ENCODE measurements at regions not wholly inside any gene's neighbourhood (a gene's known extent, or its start where the extent isn't known, plus 50 kb on each side); places are given as distances from the start of the nearest gene placed in this dataset.
A peak's percentile ranks its signal among the peaks of the same experiment; 100 is the strongest.

GRCh38 chr16:85316321-85316919 is 204.1 kb upstream of the CIBAR2 start:
- peak; percentile 84 for TF ChIP-seq CTCF (IDR thresholded peaks at IDR 0.05; ENCODE audit: extremely low read depth, insufficient read depth, missing control alignments)
- DNase-seq (ENCODE audit: low spot score): peak; percentile 75
- in situ Hi-C loops (cut with MboI; ENCODE audit: low pct_unique_long_range_greater_than_20kb, low sequenced_read_pairs, unreplicated experiment): no loop called here

- no peak for DNase-seq (ENCODE audit: low spot score)
- in situ Hi-C loops (cut with MboI; ENCODE audit: low pct_unique_long_range_greater_than_20kb, low sequenced_read_pairs, unreplicated experiment): no loop called here
- no peak for TF ChIP-seq CTCF (IDR thresholded peaks at IDR 0.05; ENCODE audit: extremely low read depth, insufficient read depth, missing control alignments)
Measured at GRCh38 chr16:85316944-85317343, 204.7 kb upstream of the CIBAR2 start.

- no peak for TF ChIP-seq CTCF (IDR thresholded peaks at IDR 0.05; ENCODE audit: extremely low read depth, insufficient read depth, missing control alignments)
- DNase-seq (ENCODE audit: low spot score): no peak
- in situ Hi-C loops (cut with MboI; ENCODE audit: low pct_unique_long_range_greater_than_20kb, low sequenced_read_pairs, unreplicated experiment): no loop called here
Measured at GRCh38 chr16:85317704-85318103, 205.4 kb upstream of the CIBAR2 start.

GRCh38 chr16:85319208-85319983 is 207.1 kb upstream of the CIBAR2 start:
- DNase-seq (ENCODE audit: low spot score): no peak
- in situ Hi-C loops (cut with MboI; ENCODE audit: low pct_unique_long_range_greater_than_20kb, low sequenced_read_pairs, unreplicated experiment): no loop called here
- TF ChIP-seq CTCF (IDR thresholded peaks at IDR 0.05; ENCODE audit: extremely low read depth, insufficient read depth, missing control alignments): no peak

- no peak for TF ChIP-seq CTCF (IDR thresholded peaks at IDR 0.05; ENCODE audit: extremely low read depth, insufficient read depth, missing control alignments)
- DNase-seq (ENCODE audit: low spot score): no peak
- in situ Hi-C loops (cut with MboI; ENCODE audit: low pct_unique_long_range_greater_than_20kb, low sequenced_read_pairs, unreplicated experiment): no loop called here
Measured at GRCh38 chr16:85319984-85320440, 207.7 kb upstream of the CIBAR2 start.

GRCh38 chr16:85320677-85321385 is 208.6 kb upstream of the CIBAR2 start:
- no peak for TF ChIP-seq CTCF (IDR thresholded peaks at IDR 0.05; ENCODE audit: extremely low read depth, insufficient read depth, missing control alignments)
- in situ Hi-C loops (cut with MboI; ENCODE audit: low pct_unique_long_range_greater_than_20kb, low sequenced_read_pairs, unreplicated experiment): no loop called here
- no peak for DNase-seq (ENCODE audit: low spot score)
